Pancreas (tissue), 10 donors: ENCODE measurements at regions not wholly inside any gene's neighbourhood (a gene's known extent, or its start where the extent isn't known, plus 50 kb on each side); places are given as distances from the start of the nearest gene placed in this dataset.

Source experiments
- ATAC-seq, 4 donors: fragments of 200-7000 bp; cut with Tn5 transposase; one replicate each; pipeline versions ENCODE4 v1.8.0 to v1.9.1; 2020; ENCODE audit warnings: mild to moderate bottlenecking in 4 of 4, moderate library complexity in 4 of 4
- DNase-seq, 6 donors: peaks; one replicate each; pipeline ENCODE4 v3.0.0-alpha.2; 2020
- FAIRE-seq: peaks from 2 replicates; lab custom pipeline; 2012; peaks lifted over from hg19 to GRCh38; lab: Jason Lieb, UNC
- H3K27ac ChIP-seq, 4 donors: fragments of 200-600 bp; sonication (generic); 1 replicate in 3 of 4; 2 replicates in 1 of 4; pipeline versions ENCODE4 v1.5.0 to v1.8.0; 2020
- H3K27me3 ChIP-seq, 4 donors: fragments of 200-600 bp; one replicate each; pipeline ENCODE4 v1.8.0; 2021
- H3K36me3 ChIP-seq, 3 donors: fragments of 200-600 bp; sonication (generic) in 1 of 3; one replicate each; pipeline versions ENCODE4 v1.5.0 to v1.8.0; 2020 to 2021
- H3K4me1 ChIP-seq, 3 donors: fragments of 200-600 bp; one replicate each; pipeline ENCODE4 v1.8.0; 2021
- H3K4me3 ChIP-seq, 4 donors: fragments of 200-600 bp; sonication (generic) in 2 of 4; one replicate each; pipeline versions ENCODE4 v1.5.0 to v1.8.0; 2020 to 2021
- H3K9me3 ChIP-seq, 4 donors: fragments of 200-600 bp; one replicate each; pipeline ENCODE4 v1.8.0; 2021
- WGBS, 2 donors: extraction: QIAGEN DNeasy Blood & Tissue Kit; methylation state at CpG; one replicate each; pipeline ENCODE4 v1.1.7; 2013; 5-methylcytosine and 5-hydroxymethylcytosine counted together
- intact Hi-C, 3 donors: fragments of 100-400 bp; cut with DNase I; formaldehyde crosslinking; loops; one replicate each; pipeline versions ENCODE4 v1.11.1 to v1.14.2; 2022
- TF ChIP-seq, protein P1 (sequence below), 4 donors: fragments of 200-600 bp; sonication (generic) in 3 of 4; IDR thresholded peaks; one replicate each; pipeline versions ENCODE4 v1.5.0 to v1.8.0; 2021; ENCODE audit warnings: antibody characterized with exemption in 4 of 4
- donor health status: healthy with polysubstance abuse.
- donor health status: DM: no; HTN: no; CAD: no; lungs with moderate emphysema.
- donor health status: DM: no; HTN: no; CAD: no.
- donor health status: control.
- donor health status: control.
- donor health status: Bipolar disorder and iron deficiency.
- donor health status: DM: yes; HTN: yes; CAD: no.
- donor health status: DM: no; HTN: no; CAD: no.
- donor health status: DM: no; HTN: no; CAD: no.
- donor health status: DM: yes; HTN: yes; CAD: no.

DNA sequence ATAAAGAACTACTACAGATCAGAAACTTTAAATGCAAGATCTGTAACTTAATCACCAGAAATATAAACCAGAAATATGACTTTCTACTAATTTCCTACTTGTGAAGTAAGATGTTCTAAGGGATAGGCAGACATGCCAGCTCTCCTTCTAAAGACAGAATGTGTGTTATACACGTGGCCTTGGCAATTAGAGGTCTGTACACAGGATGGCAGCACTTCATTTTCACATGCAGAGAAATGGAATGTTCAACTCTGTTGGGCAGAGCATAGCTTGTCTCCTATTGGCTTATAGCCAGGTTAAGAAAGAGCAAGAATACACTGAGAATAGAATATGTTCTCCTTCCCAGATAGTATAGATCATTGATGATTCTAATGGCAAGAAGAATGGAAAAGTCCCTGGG is 403.8 kb downstream of the DAD1 start:
- H3K27me3 ChIP-seq = no peaks in the 10 kb centered on the region
- no peak for DNase-seq
- 20 to 22% methylated on average over 1 of the region's 1 CpG for WGBS, 2 donors
- no peak for FAIRE-seq
- TF ChIP-seq, protein P1, sequence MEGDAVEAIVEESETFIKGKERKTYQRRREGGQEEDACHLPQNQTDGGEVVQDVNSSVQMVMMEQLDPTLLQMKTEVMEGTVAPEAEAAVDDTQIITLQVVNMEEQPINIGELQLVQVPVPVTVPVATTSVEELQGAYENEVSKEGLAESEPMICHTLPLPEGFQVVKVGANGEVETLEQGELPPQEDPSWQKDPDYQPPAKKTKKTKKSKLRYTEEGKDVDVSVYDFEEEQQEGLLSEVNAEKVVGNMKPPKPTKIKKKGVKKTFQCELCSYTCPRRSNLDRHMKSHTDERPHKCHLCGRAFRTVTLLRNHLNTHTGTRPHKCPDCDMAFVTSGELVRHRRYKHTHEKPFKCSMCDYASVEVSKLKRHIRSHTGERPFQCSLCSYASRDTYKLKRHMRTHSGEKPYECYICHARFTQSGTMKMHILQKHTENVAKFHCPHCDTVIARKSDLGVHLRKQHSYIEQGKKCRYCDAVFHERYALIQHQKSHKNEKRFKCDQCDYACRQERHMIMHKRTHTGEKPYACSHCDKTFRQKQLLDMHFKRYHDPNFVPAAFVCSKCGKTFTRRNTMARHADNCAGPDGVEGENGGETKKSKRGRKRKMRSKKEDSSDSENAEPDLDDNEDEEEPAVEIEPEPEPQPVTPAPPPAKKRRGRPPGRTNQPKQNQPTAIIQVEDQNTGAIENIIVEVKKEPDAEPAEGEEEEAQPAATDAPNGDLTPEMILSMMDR (IDR thresholded peaks at IDR 0.05) = no peak
- ATAC-seq = no peak
- no peaks in the 10 kb centered on the region for H3K36me3 ChIP-seq
- intact Hi-C loops = no loop called here
- H3K4me3 ChIP-seq = no peak overlapping the region
- H3K9me3 ChIP-seq = no peaks in the 10 kb centered on the region
- H3K4me1 ChIP-seq = no peaks in the 10 kb centered on the region
- H3K27ac ChIP-seq = no peak overlapping the region

GRCh38 chr14:22184830-22185168 is 404.2 kb downstream of the DAD1 start:
- Histone ChIP-seq H3K4me3 (no peak overlapping the region), H3K9me3 (no peaks in the 10 kb centered on the region)
- FAIRE-seq = no peak

DNA sequence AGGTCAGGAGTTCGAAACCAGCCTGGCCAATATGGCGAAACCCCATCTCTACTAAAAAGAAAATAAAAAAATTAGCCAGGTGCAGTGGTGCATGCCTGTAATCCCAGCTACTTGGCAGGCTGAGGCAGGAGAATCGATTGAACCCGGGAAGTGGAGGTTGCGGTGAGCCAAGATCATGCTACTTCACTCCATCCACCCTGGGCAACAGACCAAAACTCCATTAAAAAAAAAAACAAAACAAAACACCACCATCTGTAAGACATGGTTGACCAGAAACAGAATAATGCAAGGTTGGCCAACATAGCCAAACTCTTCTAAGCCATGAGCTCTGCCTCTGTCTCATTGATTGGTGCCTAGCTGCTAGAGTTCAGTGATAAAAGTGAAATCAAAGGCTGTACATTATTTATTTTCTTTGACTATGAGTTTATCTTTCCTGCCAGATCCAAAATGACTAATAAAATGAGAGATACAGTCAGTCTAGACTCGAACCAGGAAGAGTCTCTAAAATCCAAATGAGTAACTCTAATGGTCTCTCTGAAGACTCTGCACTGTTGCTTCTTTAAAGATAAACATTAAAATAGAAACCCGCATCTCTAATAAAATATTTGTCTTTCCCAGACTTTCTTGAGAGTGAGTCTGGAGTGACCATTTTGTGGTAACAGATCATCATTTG is 404.7 kb downstream of the DAD1 start:
- ATAC-seq (no peak), FAIRE-seq (no peak), DNase-seq (no peak)
- no peak overlapping the region for H3K4me3 ChIP-seq
- WGBS, 2 donors = 73 to 78% methylated on average over 7 of the region's 7 CpGs
- H3K27me3 ChIP-seq = no peaks in the 10 kb centered on the region
- TF ChIP-seq, protein P1 (IDR thresholded peaks at IDR 0.05) = no peak
- intact Hi-C loops = no loop called here
- no peaks in the 10 kb centered on the region for H3K4me1 ChIP-seq
- H3K36me3 ChIP-seq = no peaks in the 10 kb centered on the region
- H3K9me3 ChIP-seq = no peaks in the 10 kb centered on the region
- no peak overlapping the region for H3K27ac ChIP-seq

More at GRCh38 chr14:22184830-22185168, 404.2 kb downstream of the DAD1 start:
- DNase-seq (no peak), ATAC-seq (no peak)
- Histone ChIP-seq H3K36me3 (no peaks in the 10 kb centered on the region), H3K27ac (no peak overlapping the region), H3K27me3 (no peaks in the 10 kb centered on the region), H3K4me1 (no peaks in the 10 kb centered on the region)
- TF ChIP-seq, protein P1 (IDR thresholded peaks at IDR 0.05) = no peak
- intact Hi-C loops = no loop called here

- no peaks in the 10 kb centered on the region for H3K4me1 ChIP-seq
- intact Hi-C loops = no loop called here
- ATAC-seq (no peak), DNase-seq (no peak), FAIRE-seq (no peak)
- TF ChIP-seq, protein P1 (IDR thresholded peaks at IDR 0.05) = no peak
- no peak overlapping the region for H3K27ac ChIP-seq
- WGBS, 2 donors = 83 to 89% methylated on average over 1 of the region's 1 CpG
- no peaks in the 10 kb centered on the region for H3K9me3 ChIP-seq
- H3K27me3 ChIP-seq = no peaks in the 10 kb centered on the region
- H3K4me3 ChIP-seq = no peak overlapping the region
- H3K36me3 ChIP-seq = no peaks in the 10 kb centered on the region
Observed at GRCh38 chr14:22180045-22180444, 409.0 kb downstream of the DAD1 start.

GRCh38 chr14:22179190-22179589 is 409.8 kb downstream of the DAD1 start:
- intact Hi-C loops = no loop called here
- WGBS, 2 donors = 58 to 87% methylated on average over 3 of the region's 3 CpGs
- TF ChIP-seq, protein P1 (IDR thresholded peaks at IDR 0.05) = no peak

More at GRCh38 chr14:22179190-22179589, 409.8 kb downstream of the DAD1 start:
- H3K27me3 ChIP-seq = no peaks in the 10 kb centered on the region
- H3K36me3 ChIP-seq = no peaks in the 10 kb centered on the region
- DNase-seq = no peak
- no peak overlapping the region for H3K27ac ChIP-seq
- no peaks in the 10 kb centered on the region for H3K4me1 ChIP-seq
- FAIRE-seq = no peak
- no peak for ATAC-seq
- no peaks in the 10 kb centered on the region for H3K9me3 ChIP-seq
- no peak overlapping the region for H3K4me3 ChIP-seq
